NB4 (cell line): ENCODE measurements at regions not wholly inside any gene's neighbourhood (a gene's known extent, or its start where the extent isn't known, plus 50 kb on each side); places are given as distances from the start of the nearest gene placed in this dataset.

Source experiments
- CTCF ChIP-seq: IDR thresholded peaks from one replicate; pipeline ENCODE4 v1.5.1; 2012; ENCODE audit warnings: low read depth, low read length
- POLR2A ChIP-seq: IDR thresholded peaks from 2 replicates; pipeline ENCODE4 v1.6.1; 2011; ENCODE audit warnings: mild to moderate bottlenecking; ENCODE audit not compliant: insufficient read length; ENCODE audit errors: extremely low read depth

GRCh38 chrX:51024106-51024696, 113.7 kb downstream of the BMP15 start:
- TF ChIP-seq CTCF: no peak
- no peak for TF ChIP-seq POLR2A
